OCI-LY3 (cell line): ENCODE measurements at regions not wholly inside any gene's neighbourhood (a gene's known extent, or its start where the extent isn't known, plus 50 kb on each side); places are given as distances from the start of the nearest gene placed in this dataset.
"Not testable (repeated sequence)": the region's sequence is repeated elsewhere in the genome, so short reads cannot be mapped to it uniquely, and the experiment has no call there.

Experiments
- H2AFZ ChIP-seq: fragments of 200-600, 300-600 bp; shearing (Covaris generic); 2 replicates; pipeline ENCODE4 v1.6.0; 2014; ENCODE audit warnings: antibody characterized with exemption, low read depth, low read length
- H3K27ac ChIP-seq: fragments of 200-600, 300-600 bp; sonication (generic); 2 replicates; pipeline ENCODE4 v1.5.1; 2014; ENCODE audit warnings: mild to moderate bottlenecking, low read length, moderate library complexity, mixed read lengths
- H3K27me3 ChIP-seq: fragments of 200-600, 300-600 bp; sonication (generic); 2 replicates; pipeline ENCODE4 v1.6.1; 2014; ENCODE audit warnings: low read depth, low read length, mixed read lengths
- H3K36me3 ChIP-seq: fragments of 200-600, 300-600 bp; sonication (generic); replicated peaks from 2 replicates; pipeline ENCODE3; 2014; ENCODE audit warnings: low read depth, low read length, mixed read lengths
- H3K4me1 ChIP-seq: fragments of 300-600, 200-600 bp; sonication (generic); 2 replicates; pipeline ENCODE4 v1.6.1; 2014; ENCODE audit warnings: low read length, mixed read lengths
- H3K4me2 ChIP-seq: fragments of 200-600, 300-600 bp; sonication (generic); 2 replicates; pipeline ENCODE4 v1.6.1; 2014; ENCODE audit warnings: low read length, mixed read lengths
- H3K4me3 ChIP-seq: fragments of 300-600, 200-600 bp; sonication (generic); 2 replicates; pipeline ENCODE4 v1.5.1; 2014; ENCODE audit warnings: antibody characterized with exemption, mild to moderate bottlenecking, low read length, moderate library complexity
- H3K79me2 ChIP-seq: fragments of 300-600, 200-600 bp; shearing (Covaris generic); 2 replicates; pipeline ENCODE4 v1.6.1; 2014; ENCODE audit warnings: mild to moderate bottlenecking, low read length, mixed read lengths
- H3K9ac ChIP-seq: fragments of 300-600, 200-600 bp; shearing (Covaris generic); 2 replicates; pipeline ENCODE4 v1.6.0; 2014; ENCODE audit warnings: mild to moderate bottlenecking, low read length, moderate library complexity
- H3K9me3 ChIP-seq: fragments of 200-600, 300-600 bp; shearing (Covaris generic); 2 replicates; pipeline ENCODE4 v1.6.1; 2014; ENCODE audit warnings: low read length, mixed read lengths; ENCODE audit not compliant: insufficient read depth
- H4K20me1 ChIP-seq: fragments of 200-600, 300-600 bp; sonication (generic); 2 replicates; pipeline ENCODE4 v1.6.1; 2016; ENCODE audit warnings: low read length, mixed read lengths; ENCODE audit not compliant: insufficient read depth
- CTCF ChIP-seq: fragments of 200-600, 300-600 bp; sonication (generic); IDR thresholded peaks from 2 replicates; pipeline ENCODE4 v1.5.1; 2014; ENCODE audit warnings: antibody characterized with exemption, low read length, low read depth
- EZH2phosphoT487 ChIP-seq: fragments of 200-600 bp; shearing (Covaris generic); IDR thresholded peaks from 2 replicates; pipeline ENCODE4 v1.6.1; 2018; ENCODE audit warnings: antibody characterized with exemption, mixed run types, low read depth

- no peak overlapping the region for H3K27ac ChIP-seq
- no peaks in the 10 kb centered on the region for H4K20me1 ChIP-seq
- no peak overlapping the region for H3K9ac ChIP-seq
- H3K79me2 ChIP-seq: no peaks in the 10 kb centered on the region
- TF ChIP-seq EZH2phosphoT487 (no peak), CTCF (no peak)
- 0 out of 2 replicates have a peak, but pooled peaks cover 3% of the 10 kb centered on the region for H3K9me3 ChIP-seq
- no peak overlapping the region for H3K4me2 ChIP-seq
- no peaks in the 10 kb centered on the region for H3K4me1 ChIP-seq
- H3K4me3 ChIP-seq: no peak overlapping the region
- H3K27me3 ChIP-seq: no peaks in the 10 kb centered on the region
- H2AFZ ChIP-seq: no peak overlapping the region
- no peaks in the 10 kb centered on the region for H3K36me3 ChIP-seq
Observed at GRCh38 chr20:29497261-29497671, 1760.2 kb upstream of the DEFB115 start.

GRCh38 chr20:29497684-29498083 lies 1759.8 kb upstream of the DEFB115 start:
- H3K9me3 ChIP-seq, H3K4me1 ChIP-seq, H3K27me3 ChIP-seq, H3K4me2 ChIP-seq, H4K20me1 ChIP-seq, H3K27ac ChIP-seq, H3K4me3 ChIP-seq, H3K36me3 ChIP-seq, H3K79me2 ChIP-seq, H3K9ac ChIP-seq, H2AFZ ChIP-seq: not testable (repeated sequence)

GRCh38 chr20:29500738-29501137 lies 1756.7 kb upstream of the DEFB115 start:
- not testable (repeated sequence) for H3K27me3 ChIP-seq, H3K36me3 ChIP-seq, H3K4me1 ChIP-seq, H2AFZ ChIP-seq, H3K9me3 ChIP-seq, H3K4me3 ChIP-seq, H3K79me2 ChIP-seq, H3K4me2 ChIP-seq, H4K20me1 ChIP-seq, H3K9ac ChIP-seq, H3K27ac ChIP-seq

GRCh38 chr20:29514634-29515033 lies 1742.8 kb upstream of the DEFB115 start:
- not testable (repeated sequence) for H3K4me2 ChIP-seq, H3K4me1 ChIP-seq, H3K4me3 ChIP-seq

GRCh38 chr20:29516847-29517246 lies 1740.6 kb upstream of the DEFB115 start:
- H3K4me1 ChIP-seq, H3K4me3 ChIP-seq: not testable (repeated sequence)

More at GRCh38 chr20:29514634-29515033, 1742.8 kb upstream of the DEFB115 start:
- not testable (repeated sequence) for H3K36me3 ChIP-seq, H4K20me1 ChIP-seq, H3K79me2 ChIP-seq, H3K27ac ChIP-seq, H3K9ac ChIP-seq, H2AFZ ChIP-seq, H3K27me3 ChIP-seq, H3K9me3 ChIP-seq

GRCh38 chr20:29519610-29520241 lies 1737.7 kb upstream of the DEFB115 start:
- H3K4me1 ChIP-seq, H3K4me3 ChIP-seq, H3K9ac ChIP-seq, H3K27ac ChIP-seq, H4K20me1 ChIP-seq, H3K4me2 ChIP-seq, H3K79me2 ChIP-seq, H3K27me3 ChIP-seq, H3K36me3 ChIP-seq, H2AFZ ChIP-seq, H3K9me3 ChIP-seq: not testable (repeated sequence)
- peak; percentile 38 for TF ChIP-seq CTCF

More at GRCh38 chr20:29516847-29517246, 1740.6 kb upstream of the DEFB115 start:
- not testable (repeated sequence) for H3K79me2 ChIP-seq, H3K9me3 ChIP-seq, H3K4me2 ChIP-seq, H4K20me1 ChIP-seq, H3K27ac ChIP-seq, H2AFZ ChIP-seq, H3K36me3 ChIP-seq, H3K9ac ChIP-seq, H3K27me3 ChIP-seq
